ENCODE measurements at regions not wholly inside any gene's neighbourhood (a gene's known extent, or its start where the extent isn't known, plus 50 kb on each side); places are given as distances from the start of the nearest gene placed in this dataset.

DNA sequence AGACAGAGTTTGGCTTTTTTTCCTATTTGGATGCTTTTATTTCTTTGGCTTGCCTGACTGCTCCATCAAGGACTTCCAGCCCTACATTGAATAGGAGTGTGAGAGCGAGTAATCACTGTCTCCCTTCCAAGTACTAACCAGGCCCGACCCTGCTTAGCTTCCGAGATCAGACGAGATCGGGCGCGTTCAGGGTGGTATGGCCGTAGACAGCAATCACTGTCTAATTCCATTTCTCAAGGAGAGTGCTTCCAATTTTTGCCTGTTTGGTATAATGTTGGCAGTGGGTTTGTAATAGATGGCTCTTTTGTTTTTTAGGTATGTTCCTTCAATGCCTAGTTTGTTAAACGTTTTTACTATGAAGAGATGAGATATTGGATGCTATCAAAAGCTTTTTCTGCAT is 125.0 kb upstream of the PEX5L start:
- Mint-ChIP-seq H3K27ac (no peak overlapping the region), H3K36me3 (ENCODE audit: low read depth) (no peaks in the 10 kb centered on the region), H3K9me3 (peaks cover 28% of the 10 kb centered on the region), H3K27me3 (no peaks in the 10 kb centered on the region), H3K4me3 (no peak overlapping the region), H3K4me1 (ENCODE audit: low read depth) (no peaks in the 10 kb centered on the region)
- intact Hi-C loops (cut with micrococcal nuclease) = no loop called here

DNA sequence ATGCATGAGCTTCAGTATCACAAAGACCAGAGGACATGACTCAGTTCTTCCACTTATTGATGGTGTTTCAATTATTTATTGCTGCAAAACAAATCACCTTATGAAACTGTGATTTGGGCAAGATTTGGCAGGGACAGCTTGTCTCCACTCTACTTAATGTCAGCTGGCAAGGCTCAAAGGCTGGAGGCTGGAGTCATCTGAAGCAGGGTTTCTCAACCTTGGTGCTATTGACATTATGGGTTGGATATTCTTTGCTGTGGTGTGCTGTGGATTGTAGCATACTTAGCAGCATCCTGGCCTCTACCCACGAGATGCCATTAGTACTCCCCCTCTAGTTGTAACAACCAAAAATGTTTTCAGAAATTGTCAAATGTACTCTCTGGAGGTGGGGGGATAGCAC is 138.8 kb upstream of the PEX5L start:
- H3K4me3 Mint-ChIP-seq = no peak overlapping the region
- H3K36me3 Mint-ChIP-seq (ENCODE audit: low read depth) = no peaks in the 10 kb centered on the region
- H3K4me1 Mint-ChIP-seq (ENCODE audit: low read depth) = no peaks in the 10 kb centered on the region
- H3K27me3 Mint-ChIP-seq = no peaks in the 10 kb centered on the region
- H3K27ac Mint-ChIP-seq = no peak overlapping the region
- peaks cover 29% of the 10 kb centered on the region for H3K9me3 Mint-ChIP-seq
- intact Hi-C loops (cut with micrococcal nuclease) = no loop called here

DNA sequence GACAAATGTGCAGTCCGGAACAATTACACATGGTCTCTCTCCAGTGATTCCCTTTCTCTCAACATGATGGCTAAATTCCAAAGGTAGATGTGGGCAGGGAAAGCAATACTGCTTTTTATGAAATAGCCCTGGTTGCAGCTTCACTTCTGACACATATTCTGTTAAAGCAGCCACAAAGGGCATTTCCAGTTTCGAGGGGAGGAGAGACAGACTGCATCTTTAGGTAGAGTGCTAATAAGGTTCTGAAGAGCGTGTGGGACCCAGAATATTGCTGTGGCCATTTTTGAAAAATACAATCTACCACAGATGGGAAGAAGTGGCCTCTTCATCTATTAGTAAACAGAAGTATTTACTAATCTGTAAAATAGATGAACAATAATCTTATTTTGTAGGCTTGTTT is 139.3 kb upstream of the PEX5L start:
- intact Hi-C loops (cut with micrococcal nuclease) = no loop called here
- Mint-ChIP-seq H3K4me1 (ENCODE audit: low read depth) (no peaks in the 10 kb centered on the region), H3K9me3 (peaks cover 29% of the 10 kb centered on the region), H3K4me3 (no peak overlapping the region), H3K27me3 (no peaks in the 10 kb centered on the region), H3K27ac (no peak overlapping the region), H3K36me3 (ENCODE audit: low read depth) (no peaks in the 10 kb centered on the region)

DNA sequence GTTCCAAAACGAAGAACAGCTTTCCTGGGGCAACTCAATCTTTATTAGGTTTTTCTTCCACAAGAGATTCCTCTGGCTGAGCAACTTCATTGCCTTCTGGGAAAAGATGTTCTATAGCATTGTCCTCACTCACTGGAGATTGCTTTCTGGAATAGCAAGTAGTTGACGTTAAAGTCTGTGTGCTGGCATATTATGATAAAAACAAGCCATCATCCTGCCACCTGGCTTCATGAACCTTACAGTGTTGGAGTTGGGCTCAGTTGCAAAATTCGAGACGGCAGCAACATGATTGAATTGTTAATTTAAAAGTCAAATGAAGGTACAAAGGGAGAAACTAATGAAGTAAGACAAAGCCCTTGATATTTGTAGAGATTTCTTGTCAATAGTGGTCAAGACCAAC is 140.5 kb upstream of the PEX5L start:
- no peaks in the 10 kb centered on the region for H3K27me3 Mint-ChIP-seq
- no peaks in the 10 kb centered on the region for H3K4me1 Mint-ChIP-seq (ENCODE audit: low read depth)
- intact Hi-C loops (cut with micrococcal nuclease) = no loop called here
- H3K9me3 Mint-ChIP-seq = peaks cover 29% of the 10 kb centered on the region
- H3K27ac Mint-ChIP-seq = no peak overlapping the region
- H3K36me3 Mint-ChIP-seq (ENCODE audit: low read depth) = no peaks in the 10 kb centered on the region
- H3K4me3 Mint-ChIP-seq = no peak overlapping the region

DNA sequence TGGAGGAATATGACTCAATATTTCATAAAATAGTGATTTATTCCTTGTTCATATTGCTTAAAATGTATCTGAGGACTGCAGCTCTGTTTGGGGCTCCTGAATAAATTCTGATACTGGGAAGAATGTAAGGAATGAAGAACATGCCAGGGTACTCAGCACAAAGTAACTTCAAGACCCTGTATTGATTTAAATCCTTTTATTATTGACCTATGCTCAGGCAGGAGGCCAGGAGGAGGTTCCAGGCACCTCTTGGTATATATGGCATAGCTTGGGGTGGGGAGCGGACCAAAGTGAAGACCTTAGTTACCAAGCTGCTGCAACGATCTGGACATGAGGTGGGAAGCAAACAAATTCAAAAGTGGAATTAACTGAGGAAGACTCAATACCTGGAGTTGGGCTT is 142.8 kb upstream of the PEX5L start:
- peaks cover 16% of the 10 kb centered on the region for H3K9me3 Mint-ChIP-seq
- no peaks in the 10 kb centered on the region for H3K4me1 Mint-ChIP-seq (ENCODE audit: low read depth)
- H3K27ac Mint-ChIP-seq = no peak overlapping the region
- no peaks in the 10 kb centered on the region for H3K36me3 Mint-ChIP-seq (ENCODE audit: low read depth)
- intact Hi-C loops (cut with micrococcal nuclease) = no loop called here
- no peaks in the 10 kb centered on the region for H3K27me3 Mint-ChIP-seq
- H3K4me3 Mint-ChIP-seq = no peak overlapping the region

DNA sequence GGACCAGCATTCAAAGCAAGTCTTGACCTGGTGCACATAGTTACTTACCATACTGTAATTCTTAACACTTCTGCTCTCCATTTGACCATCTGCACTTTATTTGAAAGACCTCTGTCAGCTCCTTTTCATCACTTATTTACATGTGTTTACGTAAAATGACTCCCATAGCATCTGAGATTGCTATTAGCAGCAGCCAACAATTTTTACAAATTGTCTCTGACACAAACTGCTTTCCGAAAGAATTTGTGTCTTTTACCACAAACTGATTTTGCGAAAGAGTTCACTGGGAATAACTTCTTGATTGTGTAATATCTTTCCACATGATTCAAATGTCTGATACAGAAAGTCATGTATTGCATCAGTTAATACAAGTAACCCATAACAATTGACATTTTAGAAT is 144.1 kb upstream of the PEX5L start:
- Mint-ChIP-seq H3K27ac (no peak overlapping the region), H3K4me3 (no peak overlapping the region), H3K36me3 (ENCODE audit: low read depth) (no peaks in the 10 kb centered on the region), H3K4me1 (ENCODE audit: low read depth) (no peaks in the 10 kb centered on the region), H3K9me3 (peaks cover 8% of the 10 kb centered on the region), H3K27me3 (no peaks in the 10 kb centered on the region)
- intact Hi-C loops (cut with micrococcal nuclease) = no loop called here

DNA sequence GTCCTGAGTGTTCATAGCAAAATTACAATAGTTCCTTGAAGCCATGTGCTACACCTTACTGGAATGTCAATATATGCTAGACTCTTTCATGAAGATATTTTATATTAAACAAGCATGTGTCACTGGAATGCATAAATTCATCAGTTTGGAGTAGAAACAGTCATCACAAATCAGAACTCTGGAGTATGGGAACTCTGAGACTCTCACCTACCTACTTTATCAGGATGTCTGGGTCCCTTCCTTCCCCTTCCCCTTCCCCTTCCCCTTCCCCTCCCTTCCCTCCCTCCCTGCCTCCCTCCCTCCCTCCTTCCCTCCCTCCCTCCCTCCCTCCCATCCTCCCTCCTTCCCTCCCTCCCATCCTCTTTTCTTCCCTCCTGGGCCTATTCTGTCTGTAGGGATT is 144.7 kb upstream of the PEX5L start:
- Mint-ChIP-seq H3K36me3 (ENCODE audit: low read depth) (no peaks in the 10 kb centered on the region), H3K4me1 (ENCODE audit: low read depth) (no peaks in the 10 kb centered on the region), H3K27ac (no peak overlapping the region), H3K9me3 (peaks cover 6% of the 10 kb centered on the region), H3K27me3 (no peaks in the 10 kb centered on the region), H3K4me3 (no peak overlapping the region)
- intact Hi-C loops (cut with micrococcal nuclease) = no loop called here

DNA sequence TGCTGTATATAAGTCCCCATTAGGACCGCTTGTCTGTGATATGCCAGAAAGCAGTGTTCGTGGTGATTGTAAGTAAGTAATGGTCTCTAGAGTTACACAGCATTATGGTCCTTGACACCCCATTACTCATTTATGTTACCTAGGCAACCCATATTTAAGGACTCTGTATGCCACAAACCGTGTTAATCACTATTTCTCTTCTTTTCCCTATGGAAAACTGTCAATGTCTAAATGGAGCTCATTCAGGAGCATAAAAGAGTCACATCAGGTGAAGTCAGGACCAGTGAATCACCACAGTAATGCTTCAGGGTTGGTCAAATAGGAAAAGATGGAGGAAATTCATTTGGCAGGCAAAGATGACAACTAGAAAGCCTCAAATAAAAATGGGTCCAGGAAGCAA is 146.6 kb upstream of the PEX5L start:
- no peaks in the 10 kb centered on the region for H3K27me3 Mint-ChIP-seq
- H3K27ac Mint-ChIP-seq = no peak overlapping the region
- H3K36me3 Mint-ChIP-seq (ENCODE audit: low read depth) = no peaks in the 10 kb centered on the region
- intact Hi-C loops (cut with micrococcal nuclease) = no loop called here
- no peak overlapping the region for H3K4me3 Mint-ChIP-seq
- no peaks in the 10 kb centered on the region for H3K4me1 Mint-ChIP-seq (ENCODE audit: low read depth)
- H3K9me3 Mint-ChIP-seq = peaks cover 8% of the 10 kb centered on the region

DNA sequence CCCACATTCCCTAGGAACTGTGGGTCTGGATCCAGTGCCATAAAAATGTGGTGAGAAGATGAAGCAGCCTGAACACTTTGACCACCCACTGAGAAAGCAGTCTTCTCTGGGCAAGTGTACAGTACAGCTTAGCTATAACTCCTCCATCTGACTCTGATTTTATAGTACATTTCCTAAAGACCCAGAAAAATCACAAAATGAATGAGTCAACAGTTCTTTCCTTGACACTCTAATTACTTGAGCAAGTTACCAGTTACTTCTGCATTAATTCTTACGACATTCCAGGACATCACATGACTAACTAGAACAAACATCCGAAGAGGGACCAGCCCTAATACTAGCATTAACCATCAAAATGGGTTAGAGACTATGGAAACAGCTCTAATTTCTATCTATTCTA is 148.1 kb upstream of the PEX5L start:
- peaks cover 8% of the 10 kb centered on the region for H3K9me3 Mint-ChIP-seq
- intact Hi-C loops (cut with micrococcal nuclease) = no loop called here

DNA sequence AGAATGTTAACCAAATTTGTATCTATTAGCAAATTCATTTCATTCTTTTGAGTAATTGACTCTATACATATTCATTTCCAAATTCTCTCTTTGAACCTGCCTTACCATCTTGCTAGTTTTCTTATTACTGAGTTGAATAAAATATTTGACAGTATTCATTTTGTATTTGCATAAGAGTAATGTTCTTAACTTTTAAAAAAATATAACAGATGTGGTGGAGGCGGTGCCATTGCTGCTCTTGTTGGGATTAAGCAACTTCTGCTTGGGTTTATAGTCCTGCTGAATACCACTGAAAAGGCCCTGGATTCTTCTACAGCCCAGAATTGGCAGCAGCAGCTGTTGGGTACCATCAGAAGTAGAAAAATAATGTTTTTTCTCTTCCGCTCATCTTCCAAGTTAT is 148.9 kb upstream of the PEX5L start:
- H3K27me3 Mint-ChIP-seq = no peaks in the 10 kb centered on the region
- intact Hi-C loops (cut with micrococcal nuclease) = no loop called here
- peaks cover 8% of the 10 kb centered on the region for H3K9me3 Mint-ChIP-seq
- no peaks in the 10 kb centered on the region for H3K36me3 Mint-ChIP-seq (ENCODE audit: low read depth)
- no peaks in the 10 kb centered on the region for H3K4me1 Mint-ChIP-seq (ENCODE audit: low read depth)
- H3K4me3 Mint-ChIP-seq = no peak overlapping the region
- no peak overlapping the region for H3K27ac Mint-ChIP-seq

More for the DNA sequence above, 148.1 kb upstream of the PEX5L start:
- Mint-ChIP-seq H3K36me3 (ENCODE audit: low read depth) (no peaks in the 10 kb centered on the region), H3K4me1 (ENCODE audit: low read depth) (no peaks in the 10 kb centered on the region), H3K27ac (no peak overlapping the region), H3K27me3 (no peaks in the 10 kb centered on the region), H3K4me3 (no peak overlapping the region)

DNA sequence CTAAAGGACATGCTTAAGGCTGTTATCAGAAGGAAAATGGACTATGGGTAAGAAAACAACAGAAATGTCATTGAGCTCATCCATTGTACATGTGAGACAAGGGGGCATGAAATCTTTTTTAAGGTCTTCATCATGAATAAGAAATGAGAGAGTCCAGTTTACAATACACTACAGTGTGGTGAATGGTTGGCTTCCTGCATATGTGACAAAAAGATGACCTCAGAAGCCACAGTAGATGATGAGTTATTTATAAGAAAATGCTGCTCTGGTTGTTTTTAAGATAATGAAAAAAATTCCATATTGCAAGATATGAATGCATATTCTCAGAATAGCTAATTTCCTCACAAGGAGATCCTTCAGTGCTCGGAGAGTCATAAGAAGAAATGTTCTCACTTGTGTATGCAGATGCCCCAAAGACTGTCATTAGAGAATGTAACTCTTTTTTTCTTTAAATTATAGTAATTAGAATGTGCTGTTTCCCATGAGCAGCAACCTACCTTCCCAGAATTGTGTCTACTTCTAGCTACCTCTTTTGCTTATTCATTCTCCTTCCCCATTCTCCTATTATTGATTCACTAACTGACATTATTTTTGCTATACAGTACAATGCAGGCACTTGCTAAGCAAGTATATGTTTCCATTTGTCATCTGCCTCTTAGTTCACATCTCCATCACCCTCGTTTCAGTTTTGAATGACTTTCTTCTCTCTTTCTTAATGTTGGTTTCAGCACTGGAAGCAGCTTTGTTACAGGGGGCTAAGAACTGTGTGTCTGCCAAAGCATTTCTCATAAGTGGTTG is 152.0 kb upstream of the PEX5L start:
- no peak overlapping the region for H3K4me3 Mint-ChIP-seq
- intact Hi-C loops (cut with micrococcal nuclease) = no loop called here
- H3K27me3 Mint-ChIP-seq = no peaks in the 10 kb centered on the region
- H3K36me3 Mint-ChIP-seq (ENCODE audit: low read depth) = no peaks in the 10 kb centered on the region
- H3K4me1 Mint-ChIP-seq (ENCODE audit: low read depth) = no peaks in the 10 kb centered on the region
- peaks cover 8% of the 10 kb centered on the region for H3K9me3 Mint-ChIP-seq
- H3K27ac Mint-ChIP-seq = no peak overlapping the region

DNA sequence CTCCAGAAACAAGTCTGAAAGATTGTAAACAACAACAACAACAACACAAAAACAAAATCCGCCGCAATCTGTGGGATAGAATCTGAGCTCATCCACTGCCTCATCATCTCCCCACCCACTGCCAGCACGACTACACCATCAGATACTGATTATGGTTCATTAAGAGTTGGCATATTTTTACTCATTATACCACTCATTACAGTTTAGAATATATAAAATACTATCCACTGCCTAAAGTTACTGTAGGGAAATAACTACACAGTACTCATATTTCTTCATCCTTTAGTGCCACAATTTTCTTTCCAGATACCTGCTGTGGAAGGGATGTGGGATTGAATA is 152.5 kb upstream of the PEX5L start:
- H3K4me1 Mint-ChIP-seq (ENCODE audit: low read depth) = no peaks in the 10 kb centered on the region
- H3K27me3 Mint-ChIP-seq = no peaks in the 10 kb centered on the region
- no peak overlapping the region for H3K27ac Mint-ChIP-seq
- H3K9me3 Mint-ChIP-seq = peaks cover 8% of the 10 kb centered on the region
- intact Hi-C loops (cut with micrococcal nuclease) = no loop called here
- H3K36me3 Mint-ChIP-seq (ENCODE audit: low read depth) = no peaks in the 10 kb centered on the region
- no peak overlapping the region for H3K4me3 Mint-ChIP-seq

DNA sequence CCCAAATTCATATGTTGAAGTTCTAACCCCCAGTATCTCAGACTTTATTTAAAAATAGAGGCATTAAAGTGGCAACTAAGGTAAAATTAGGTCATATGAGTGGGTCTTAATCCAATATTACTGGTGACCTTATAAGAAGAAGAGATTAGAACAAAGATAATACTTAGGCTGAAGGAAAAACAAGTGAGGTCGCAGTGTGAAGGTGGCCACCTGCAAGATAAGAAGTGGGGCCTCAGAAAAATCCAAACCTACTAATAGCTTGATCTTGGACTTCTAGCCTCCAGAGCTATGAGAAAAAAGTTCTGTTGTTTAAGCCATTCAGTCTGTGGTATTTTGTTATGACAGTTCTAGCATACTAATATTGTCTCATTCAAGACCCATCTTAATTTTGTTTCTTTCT is 159.9 kb upstream of the PEX5L start:
- intact Hi-C loops (cut with micrococcal nuclease) = no loop called here

DNA sequence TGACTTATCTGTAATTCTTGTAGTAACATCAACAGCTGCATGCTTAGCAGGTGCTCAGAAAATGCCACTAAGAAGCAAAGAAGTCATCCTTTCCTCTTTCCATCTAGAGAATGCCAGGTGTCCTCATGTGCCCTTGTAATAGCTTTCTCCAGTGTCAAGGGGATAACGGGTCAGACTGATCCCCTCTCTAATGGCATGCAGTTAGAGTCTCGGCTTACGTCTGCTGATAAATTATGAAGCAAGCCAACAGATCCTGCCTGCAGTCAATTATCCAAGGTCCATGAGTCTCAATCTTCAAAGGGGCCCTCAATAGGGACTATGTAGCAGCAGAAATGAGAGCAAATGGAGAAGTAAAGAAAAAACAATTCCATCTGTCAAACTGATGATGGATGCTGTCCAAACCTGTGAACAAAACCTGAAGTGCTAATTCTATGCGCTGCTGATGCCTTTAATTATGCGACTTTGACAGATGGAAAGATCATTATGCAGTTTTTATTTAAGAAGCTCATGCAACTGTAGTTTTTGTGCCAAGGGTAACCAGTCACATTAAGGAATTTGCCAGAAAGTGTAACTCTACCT is 162.8 kb upstream of the PEX5L start:
- peaks cover 44% of the 10 kb centered on the region for H3K9me3 Mint-ChIP-seq
- H3K27me3 Mint-ChIP-seq = no peaks in the 10 kb centered on the region
- intact Hi-C loops (cut with micrococcal nuclease) = no loop called here
- H3K4me1 Mint-ChIP-seq (ENCODE audit: low read depth) = no peaks in the 10 kb centered on the region
- no peak overlapping the region for H3K4me3 Mint-ChIP-seq
- H3K27ac Mint-ChIP-seq = no peak overlapping the region
- H3K36me3 Mint-ChIP-seq (ENCODE audit: low read depth) = no peaks in the 10 kb centered on the region

More for the DNA sequence above, 159.9 kb upstream of the PEX5L start:
- H3K9me3 Mint-ChIP-seq = peaks cover 18% of the 10 kb centered on the region
- H3K36me3 Mint-ChIP-seq (ENCODE audit: low read depth) = no peaks in the 10 kb centered on the region
- H3K27me3 Mint-ChIP-seq = no peaks in the 10 kb centered on the region
- H3K4me3 Mint-ChIP-seq = no peak overlapping the region
- no peak overlapping the region for H3K27ac Mint-ChIP-seq
- H3K4me1 Mint-ChIP-seq (ENCODE audit: low read depth) = no peaks in the 10 kb centered on the region

DNA sequence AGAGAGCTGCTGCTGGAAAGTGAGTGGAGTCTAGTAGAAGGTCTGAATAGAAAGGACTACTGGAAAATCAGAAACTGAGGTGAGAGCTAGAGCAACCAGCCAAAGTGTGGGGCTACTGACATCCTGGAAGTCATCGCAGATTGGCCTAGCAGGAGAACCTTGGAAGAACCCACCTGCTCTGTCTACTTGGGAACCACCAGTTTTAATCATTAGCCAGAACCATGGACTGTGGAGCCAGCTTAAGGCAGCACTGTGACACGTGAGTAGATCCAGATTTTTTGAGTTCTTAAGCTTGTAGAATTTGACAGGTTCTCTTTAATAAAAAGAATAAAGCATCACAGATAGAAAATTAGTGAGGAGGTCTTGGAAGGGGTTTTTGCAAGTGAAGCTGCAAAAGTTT is 179.1 kb upstream of the PEX5L start:
- no peak overlapping the region for H3K27ac Mint-ChIP-seq
- no peaks in the 10 kb centered on the region for H3K27me3 Mint-ChIP-seq
- intact Hi-C loops (cut with micrococcal nuclease) = no loop called here
- H3K4me1 Mint-ChIP-seq (ENCODE audit: low read depth) = no peaks in the 10 kb centered on the region
- peaks cover 32% of the 10 kb centered on the region for H3K9me3 Mint-ChIP-seq
- H3K36me3 Mint-ChIP-seq (ENCODE audit: low read depth) = no peaks in the 10 kb centered on the region
- no peak overlapping the region for H3K4me3 Mint-ChIP-seq

Data from dendritic cell treated with granulocyte-macrophage colony-stimulating factor and Interleukin-4, amounts not matched to agents 40 ng/mL and 50 ng/mL, for 4 days (primary cell).